Activated CD4-positive, alpha-beta T cell treated with anti-CD3 and anti-CD28 coated beads for 36 hours (primary cell): ENCODE measurements at regions not wholly inside any gene's neighbourhood (a gene's known extent, or its start where the extent isn't known, plus 50 kb on each side); places are given as distances from the start of the nearest gene placed in this dataset.
A peak's percentile ranks its signal among the peaks of the same experiment; 100 is the strongest.

Experiments
- ATAC-seq: fragments of 200-7000 bp; cut with Tn5 transposase; one replicate; pipeline ENCODE4 v1.10.0; 2021; ENCODE audit warnings: mild to moderate bottlenecking, moderate library complexity
- CTCF ChIA-PET: fragments of 350-600 bp; sonication (Branson Sonifier 250); formaldehyde crosslinking; loops from one replicate; lab custom pipeline; 2021; ENCODE audit warnings: antibody characterized with exemption; lab: Charles Lee
- POLR2A ChIA-PET: fragments of 350-600 bp; sonication (Branson Sonifier 250); formaldehyde crosslinking; loops from one replicate; lab custom pipeline; 2021; ENCODE audit warnings: antibody characterized with exemption, inconsistent platforms; lab: Charles Lee
- DNase-seq: peaks from one replicate; pipeline ENCODE4 v3.0.0-alpha.2; 2020
- H3K27ac Mint-ChIP-seq: one replicate; pipeline ENCODE4 v1.8.0; 2021; ENCODE audit warnings: mixed read lengths
- H3K27me3 Mint-ChIP-seq: one replicate; pipeline ENCODE4 v1.8.0; 2021; ENCODE audit warnings: mixed read lengths
- H3K36me3 Mint-ChIP-seq: one replicate; pipeline ENCODE4 v1.8.0; 2021; ENCODE audit warnings: low read depth, mixed read lengths
- H3K4me1 Mint-ChIP-seq: one replicate; pipeline ENCODE4 v1.8.0; 2021; ENCODE audit warnings: mixed read lengths
- H3K4me3 Mint-ChIP-seq: one replicate; pipeline ENCODE4 v1.8.0; 2021; ENCODE audit warnings: mild to moderate bottlenecking, moderate library complexity, mixed read lengths
- H3K9me3 Mint-ChIP-seq: one replicate; pipeline ENCODE4 v1.8.0; 2021; ENCODE audit warnings: low read depth, mixed read lengths
- intact Hi-C, 2 experiments: fragments of 100-400 bp; cut with DNase I in 1 of 2; cut with micrococcal nuclease in 1 of 2; formaldehyde crosslinking; loops; one replicate each; pipeline versions ENCODE4 v1.14.2 to v1.15.1; 2022 to 2024; cut with DNase I, micrococcal nuclease

GRCh38 chr1:67563684-67564083 lies 121.3 kb upstream of the GADD45A start:
- no peak for ATAC-seq
- POLR2A ChIA-PET = no interaction called here
- Mint-ChIP-seq H3K4me3 (no peak overlapping the region), H3K4me1 (peaks cover 5% of the 10 kb centered on the region), H3K27ac (no peak overlapping the region), H3K27me3 (peaks cover 2% of the 10 kb centered on the region), H3K36me3 (no peaks in the 10 kb centered on the region), H3K9me3 (no peaks in the 10 kb centered on the region)
- no peak for DNase-seq
- CTCF ChIA-PET = interaction anchor here (0.7 to 8.6 kb wide), 5 partner anchors 29 to 202 kb away, joined by 3 to 161 read pairs (median 3); no protein-coding TSS in a partner anchor
- intact Hi-C loops = loop anchor here in 1 of 2 experiments (5.0 kb wide), 1 partner anchor 124 kb away; the partner anchor contains the start of gene GADD45A

- no peak for DNase-seq
- Mint-ChIP-seq H3K9me3 (no peaks in the 10 kb centered on the region), H3K4me1 (peaks cover 5% of the 10 kb centered on the region), H3K4me3 (no peak overlapping the region), H3K27ac (no peak overlapping the region), H3K27me3 (peaks cover 2% of the 10 kb centered on the region), H3K36me3 (no peaks in the 10 kb centered on the region)
- peak; percentile 13 for ATAC-seq
- ChIA-PET POLR2A (no interaction called here), CTCF (interaction anchor here (0.7 to 1.4 kb wide), 3 partner anchors 29 to 202 kb away, joined by 3 read pairs; no protein-coding TSS in a partner anchor)
- intact Hi-C loops = loop anchor here in 1 of 2 experiments (5.0 kb wide), 1 partner anchor 123 kb away; the partner anchor contains the start of gene GADD45A
Observed at GRCh38 chr1:67564193-67564592, 120.8 kb upstream of the GADD45A start.

DNA sequence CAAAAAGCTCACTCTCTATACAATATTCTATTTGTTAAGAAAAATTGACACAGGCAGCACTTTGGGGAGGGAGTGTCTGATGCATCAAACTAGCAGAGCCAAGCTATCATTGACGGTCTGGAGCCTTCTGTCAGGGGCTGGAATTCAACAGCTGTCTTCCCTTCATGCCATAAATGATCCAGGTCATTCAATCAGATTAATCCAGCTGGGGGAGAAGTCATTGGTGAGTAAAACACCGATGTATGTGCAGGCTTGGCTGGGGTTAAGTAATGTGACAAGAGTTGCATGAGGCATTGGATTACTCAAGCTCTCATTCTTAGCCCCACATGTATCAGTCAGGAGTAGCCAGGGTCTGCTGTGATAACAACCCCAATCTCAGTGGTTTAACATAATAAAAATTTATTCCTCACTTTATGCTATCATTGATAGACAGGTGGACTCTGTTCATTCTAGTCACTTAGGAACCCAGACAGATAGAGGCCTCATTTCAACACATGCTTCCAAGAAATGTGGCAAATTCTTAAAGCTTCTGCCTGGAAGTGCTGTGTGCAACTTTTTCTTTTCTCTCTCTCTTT lies 118.1 kb upstream of the GADD45A start:
- Mint-ChIP-seq H3K36me3 (no peaks in the 10 kb centered on the region), H3K9me3 (no peaks in the 10 kb centered on the region), H3K27me3 (no peaks in the 10 kb centered on the region), H3K4me3 (no peak overlapping the region), H3K4me1 (peaks cover 5% of the 10 kb centered on the region), H3K27ac (no peak overlapping the region)
- ATAC-seq = no peak
- CTCF ChIA-PET = interaction anchor here (0.7 to 2.0 kb wide), 3 partner anchors 8 to 194 kb away, joined by 3 to 5 read pairs (median 3); no protein-coding TSS in a partner anchor
- no peak for DNase-seq
- intact Hi-C loops = no loop called here
- POLR2A ChIA-PET = no interaction called here

- no peak for DNase-seq
- Mint-ChIP-seq H3K27ac (no peak overlapping the region), H3K36me3 (no peaks in the 10 kb centered on the region), H3K27me3 (no peaks in the 10 kb centered on the region), H3K4me1 (no peaks in the 10 kb centered on the region), H3K4me3 (no peak overlapping the region), H3K9me3 (no peaks in the 10 kb centered on the region)
- ChIA-PET POLR2A (no interaction called here), CTCF (interaction anchor here (0.7 to 3.9 kb wide), 7 partner anchors 9 to 425 kb away, joined by 3 to 16 read pairs (median 6); no protein-coding TSS in a partner anchor)
- ATAC-seq = no peak
- intact Hi-C loops = no loop called here
Observed at GRCh38 chr1:67570486-67571143, 114.4 kb upstream of the GADD45A start.

GRCh38 chr1:67571406-67571805 lies 113.6 kb upstream of the GADD45A start:
- Mint-ChIP-seq H3K27me3 (no peaks in the 10 kb centered on the region), H3K36me3 (no peaks in the 10 kb centered on the region), H3K9me3 (no peaks in the 10 kb centered on the region), H3K27ac (no peak overlapping the region), H3K4me3 (no peak overlapping the region), H3K4me1 (no peaks in the 10 kb centered on the region)
- DNase-seq = no peak
- CTCF ChIA-PET = interaction anchor here (0.7 to 3.9 kb wide), 9 partner anchors 10 to 426 kb away, joined by 3 to 16 read pairs (median 4); no protein-coding TSS in a partner anchor
- no peak for ATAC-seq
- POLR2A ChIA-PET = interaction anchor here (0.5 kb wide), 1 partner anchor 84 kb away, joined by 6 read pairs; no protein-coding TSS in a partner anchor
- intact Hi-C loops = no loop called here

DNA sequence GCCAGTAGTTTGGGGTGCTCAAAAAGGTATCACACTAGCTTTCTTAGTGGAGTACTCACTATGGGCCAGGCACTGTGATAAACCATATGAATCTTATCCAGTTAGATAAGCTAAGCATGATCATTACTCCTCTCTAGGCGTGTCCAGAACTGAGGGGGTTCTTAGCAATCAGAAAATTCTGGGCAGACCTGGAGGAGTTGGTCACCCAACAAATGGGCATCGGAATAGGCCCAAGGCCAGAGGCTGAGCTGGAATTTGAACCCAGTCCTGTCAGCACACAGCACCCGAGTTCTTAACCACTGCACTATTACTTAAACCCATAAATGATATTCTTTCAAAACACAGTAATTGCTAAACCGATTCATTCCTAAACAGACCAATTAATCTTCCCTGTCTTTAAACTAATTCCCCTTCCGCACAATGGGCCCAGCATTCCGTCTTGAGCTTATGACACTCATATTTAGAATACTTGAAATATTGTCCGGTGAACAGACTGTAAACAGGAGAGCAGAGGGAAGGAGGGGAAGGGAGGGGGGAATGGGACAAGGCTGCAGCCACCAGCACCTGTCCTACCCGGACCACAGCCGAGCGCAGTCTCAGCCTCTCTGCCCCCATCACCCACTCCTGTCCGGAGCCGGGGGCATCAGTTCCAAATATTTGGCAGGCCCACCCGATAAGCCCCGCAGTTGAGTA lies 113.0 kb upstream of the GADD45A start:
- no peaks in the 10 kb centered on the region for H3K36me3 Mint-ChIP-seq
- CTCF ChIA-PET = interaction anchor here (0.8 to 3.9 kb wide), 9 partner anchors 9 to 232 kb away, joined by 3 to 16 read pairs (median 4); no protein-coding TSS in a partner anchor
- intact Hi-C loops = no loop called here
- H3K4me3 Mint-ChIP-seq = no peak overlapping the region
- ATAC-seq = no peak
- DNase-seq = no peak
- H3K27me3 Mint-ChIP-seq = no peaks in the 10 kb centered on the region
- H3K27ac Mint-ChIP-seq = no peak overlapping the region
- POLR2A ChIA-PET = no interaction called here
- no peaks in the 10 kb centered on the region for H3K4me1 Mint-ChIP-seq
- H3K9me3 Mint-ChIP-seq = no peaks in the 10 kb centered on the region

GRCh38 chr1:67572594-67573221 lies 112.3 kb upstream of the GADD45A start:
- H3K4me1 Mint-ChIP-seq = no peaks in the 10 kb centered on the region
- H3K36me3 Mint-ChIP-seq = no peaks in the 10 kb centered on the region
- POLR2A ChIA-PET = no interaction called here
- no peak for ATAC-seq
- no peaks in the 10 kb centered on the region for H3K9me3 Mint-ChIP-seq
- intact Hi-C loops = no loop called here
- no peak overlapping the region for H3K27ac Mint-ChIP-seq
- DNase-seq = no peak
- CTCF ChIA-PET = interaction anchor here (0.8 to 3.9 kb wide), 4 partner anchors 11 to 232 kb away, joined by 3 to 16 read pairs (median 6); no protein-coding TSS in a partner anchor
- no peak overlapping the region for H3K4me3 Mint-ChIP-seq
- H3K27me3 Mint-ChIP-seq = no peaks in the 10 kb centered on the region

DNA sequence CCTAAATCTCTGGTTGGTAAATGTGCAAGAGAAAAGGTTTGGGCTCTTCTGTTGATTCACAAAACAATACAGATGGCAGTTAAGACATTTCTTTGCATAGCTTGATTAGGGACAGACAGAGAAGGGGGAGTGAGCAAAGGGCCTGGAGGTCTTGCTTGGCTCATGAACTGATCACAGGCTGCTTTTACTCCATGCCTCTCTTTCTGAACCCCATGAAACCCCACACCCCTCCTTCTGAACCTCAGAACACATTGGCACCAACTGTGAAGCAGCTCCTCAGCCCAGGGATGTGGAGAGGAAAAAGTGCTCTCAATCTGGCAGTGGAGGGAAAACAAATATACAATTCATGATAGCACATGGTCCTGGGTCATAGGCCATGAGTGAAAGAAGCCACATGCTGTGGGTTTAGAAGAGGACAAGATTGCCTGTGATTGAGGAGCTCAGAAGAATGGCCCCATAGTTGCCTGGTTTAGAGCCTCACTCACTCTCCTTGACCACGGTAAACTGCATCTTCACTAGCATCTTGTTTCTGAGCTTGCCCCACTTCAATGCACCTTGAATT lies 111.6 kb upstream of the GADD45A start:
- ChIA-PET POLR2A (interaction anchor here (0.6 kb wide), 1 partner anchor 113 kb away, joined by 3 read pairs; no protein-coding TSS in a partner anchor), CTCF (interaction anchor here (1.8 to 3.9 kb wide), 2 partner anchors 11 to 187 kb away, joined by 8 to 16 read pairs; no protein-coding TSS in a partner anchor)
- H3K4me1 Mint-ChIP-seq = no peaks in the 10 kb centered on the region
- H3K27me3 Mint-ChIP-seq = no peaks in the 10 kb centered on the region
- no peak overlapping the region for H3K27ac Mint-ChIP-seq
- H3K9me3 Mint-ChIP-seq = no peaks in the 10 kb centered on the region
- ATAC-seq (no peak), DNase-seq (no peak)
- intact Hi-C loops = no loop called here
- no peak overlapping the region for H3K4me3 Mint-ChIP-seq
- H3K36me3 Mint-ChIP-seq = no peaks in the 10 kb centered on the region

- no peaks in the 10 kb centered on the region for H3K27me3 Mint-ChIP-seq
- DNase-seq = no peak
- ChIA-PET POLR2A (interaction anchor here (0.6 kb wide), 1 partner anchor 112 kb away, joined by 3 read pairs; no protein-coding TSS in a partner anchor), CTCF (interaction anchor here (1.0 to 1.8 kb wide), 2 partner anchors 12 to 185 kb away, joined by 3 to 8 read pairs; no protein-coding TSS in a partner anchor)
- no peaks in the 10 kb centered on the region for H3K9me3 Mint-ChIP-seq
- no peak overlapping the region for H3K4me3 Mint-ChIP-seq
- intact Hi-C loops = no loop called here
- no peaks in the 10 kb centered on the region for H3K36me3 Mint-ChIP-seq
- no peak for ATAC-seq
- H3K27ac Mint-ChIP-seq = no peak overlapping the region
- no peaks in the 10 kb centered on the region for H3K4me1 Mint-ChIP-seq
Observed at GRCh38 chr1:67574221-67574620, 110.8 kb upstream of the GADD45A start.

GRCh38 chr1:67575861-67576260 lies 109.1 kb upstream of the GADD45A start:
- ChIA-PET POLR2A (no interaction called here), CTCF (no interaction called here)
- H3K9me3 Mint-ChIP-seq = no peaks in the 10 kb centered on the region
- no peaks in the 10 kb centered on the region for H3K27me3 Mint-ChIP-seq
- intact Hi-C loops = no loop called here
- no peaks in the 10 kb centered on the region for H3K36me3 Mint-ChIP-seq
- H3K27ac Mint-ChIP-seq = no peak overlapping the region
- no peaks in the 10 kb centered on the region for H3K4me1 Mint-ChIP-seq
- ATAC-seq (no peak), DNase-seq (no peak)
- no peak overlapping the region for H3K4me3 Mint-ChIP-seq
